ENCODE measurements at regions not wholly inside any gene's neighbourhood (a gene's known extent, or its start where the extent isn't known, plus 50 kb on each side); places are given as distances from the start of the nearest gene placed in this dataset.

DNA sequence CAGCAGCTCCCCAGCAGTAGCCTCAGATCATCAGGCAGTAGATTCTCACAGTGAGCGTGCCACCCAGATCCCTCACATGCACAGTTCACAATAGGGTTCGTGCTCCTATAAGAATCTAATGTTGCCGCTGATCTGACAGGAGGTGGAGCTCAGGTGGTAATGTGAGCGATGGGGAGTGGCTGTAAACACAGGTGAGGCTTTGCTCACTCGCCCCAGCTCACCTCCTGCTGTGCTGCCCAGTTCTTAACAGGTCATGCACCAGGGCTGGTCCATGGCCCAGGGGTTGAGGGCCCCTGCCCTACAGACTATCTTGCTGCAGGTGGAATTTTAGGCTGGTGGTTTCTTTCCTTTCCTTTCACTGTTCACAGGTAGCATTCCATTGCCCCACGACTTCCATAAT is 100.2 kb downstream of the MRPL36 start:
- WGBS (ENCODE audit: insufficient coverage), result 90% methylated on average over 6 of the region's 6 CpGs
- H3K9me3 ChIP-seq (ENCODE audit: control insufficient read depth, insufficient read depth, low read length), result no peaks in the 10 kb centered on the region
- H3K4me1 ChIP-seq (ENCODE audit: control insufficient read depth, insufficient read depth, low read length), result peaks cover 4% of the 10 kb centered on the region
- H3K4me3 ChIP-seq (ENCODE audit: low read depth, low read length), result no peak overlapping the region
- no peak for DNase-seq (ENCODE audit: low read depth in 4 of 6, low spot score in 6 of 6)
- peaks cover 9% of the 10 kb centered on the region for H3K27me3 ChIP-seq (ENCODE audit: control insufficient read depth, insufficient read depth, low read length)
- H3K27ac ChIP-seq (ENCODE audit: low read depth, low read length), result no peak overlapping the region
- H3K36me3 ChIP-seq (ENCODE audit: control insufficient read depth, insufficient read depth, low read length), result no peaks in the 10 kb centered on the region

GRCh38 chr5:1698589-1699316 is 100.9 kb downstream of the MRPL36 start:
- Histone ChIP-seq H3K36me3 (ENCODE audit: control insufficient read depth, insufficient read depth, low read length) (no peaks in the 10 kb centered on the region), H3K4me3 (ENCODE audit: low read depth, low read length) (no peak overlapping the region), H3K4me1 (ENCODE audit: control insufficient read depth, insufficient read depth, low read length) (peaks cover 4% of the 10 kb centered on the region), H3K27ac (ENCODE audit: low read depth, low read length) (no peak overlapping the region), H3K27me3 (ENCODE audit: control insufficient read depth, insufficient read depth, low read length) (peaks cover 9% of the 10 kb centered on the region), H3K9me3 (ENCODE audit: control insufficient read depth, insufficient read depth, low read length) (no peaks in the 10 kb centered on the region)
- WGBS (ENCODE audit: insufficient coverage), result 93% methylated on average over 9 of the region's 12 CpGs
- DNase-seq (ENCODE audit: low read depth in 4 of 6, low spot score in 6 of 6), result no peak

DNA sequence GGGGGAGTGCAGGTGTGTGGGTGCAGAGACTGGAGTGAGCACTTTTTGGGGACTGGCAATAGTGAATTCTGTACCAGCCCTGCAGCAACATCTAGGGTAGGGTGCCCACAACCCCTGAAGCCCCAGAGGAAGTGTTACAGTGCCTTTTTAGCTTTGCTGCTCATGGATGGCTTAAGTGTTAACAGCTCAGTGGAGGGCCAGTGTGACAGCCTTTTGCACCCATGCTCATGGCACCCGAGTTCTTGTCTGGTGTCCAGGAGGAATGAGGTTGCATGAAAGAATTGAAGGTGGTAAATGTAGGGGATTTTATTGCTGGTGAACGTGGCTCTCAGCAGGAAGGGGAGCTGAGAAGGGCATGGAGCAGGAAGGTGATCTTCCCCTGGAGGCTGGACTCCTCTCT is 107.3 kb downstream of the MRPL36 start:
- Histone ChIP-seq H3K9me3 (ENCODE audit: control insufficient read depth, insufficient read depth, low read length) (peaks cover 3% of the 10 kb centered on the region), H3K36me3 (ENCODE audit: control insufficient read depth, insufficient read depth, low read length) (no peaks in the 10 kb centered on the region), H3K4me3 (ENCODE audit: low read depth, low read length) (no peak overlapping the region), H3K27ac (ENCODE audit: low read depth, low read length) (no peak overlapping the region), H3K4me1 (ENCODE audit: control insufficient read depth, insufficient read depth, low read length) (no peaks in the 10 kb centered on the region), H3K27me3 (ENCODE audit: control insufficient read depth, insufficient read depth, low read length) (no peaks in the 10 kb centered on the region)
- DNase-seq (ENCODE audit: low read depth in 4 of 6, low spot score in 6 of 6), result no peak
- 64% methylated on average over 2 of the region's 2 CpGs for WGBS (ENCODE audit: insufficient coverage)

- H3K36me3 ChIP-seq (ENCODE audit: control insufficient read depth, insufficient read depth, low read length), result no peaks in the 10 kb centered on the region
- WGBS (ENCODE audit: insufficient coverage), result 96% methylated on average over 9 of the region's 13 CpGs
- no peak for DNase-seq (ENCODE audit: low read depth in 4 of 6, low spot score in 6 of 6)
- no peaks in the 10 kb centered on the region for H3K27me3 ChIP-seq (ENCODE audit: control insufficient read depth, insufficient read depth, low read length)
- H3K27ac ChIP-seq (ENCODE audit: low read depth, low read length), result no peak overlapping the region
- peaks cover 3% of the 10 kb centered on the region for H3K9me3 ChIP-seq (ENCODE audit: control insufficient read depth, insufficient read depth, low read length)
- H3K4me1 ChIP-seq (ENCODE audit: control insufficient read depth, insufficient read depth, low read length), result no peaks in the 10 kb centered on the region
- no peak overlapping the region for H3K4me3 ChIP-seq (ENCODE audit: low read depth, low read length)
These were observed 112.2 kb downstream of the MRPL36 start for GRCh38 chr5:1687301-1687970.

DNA sequence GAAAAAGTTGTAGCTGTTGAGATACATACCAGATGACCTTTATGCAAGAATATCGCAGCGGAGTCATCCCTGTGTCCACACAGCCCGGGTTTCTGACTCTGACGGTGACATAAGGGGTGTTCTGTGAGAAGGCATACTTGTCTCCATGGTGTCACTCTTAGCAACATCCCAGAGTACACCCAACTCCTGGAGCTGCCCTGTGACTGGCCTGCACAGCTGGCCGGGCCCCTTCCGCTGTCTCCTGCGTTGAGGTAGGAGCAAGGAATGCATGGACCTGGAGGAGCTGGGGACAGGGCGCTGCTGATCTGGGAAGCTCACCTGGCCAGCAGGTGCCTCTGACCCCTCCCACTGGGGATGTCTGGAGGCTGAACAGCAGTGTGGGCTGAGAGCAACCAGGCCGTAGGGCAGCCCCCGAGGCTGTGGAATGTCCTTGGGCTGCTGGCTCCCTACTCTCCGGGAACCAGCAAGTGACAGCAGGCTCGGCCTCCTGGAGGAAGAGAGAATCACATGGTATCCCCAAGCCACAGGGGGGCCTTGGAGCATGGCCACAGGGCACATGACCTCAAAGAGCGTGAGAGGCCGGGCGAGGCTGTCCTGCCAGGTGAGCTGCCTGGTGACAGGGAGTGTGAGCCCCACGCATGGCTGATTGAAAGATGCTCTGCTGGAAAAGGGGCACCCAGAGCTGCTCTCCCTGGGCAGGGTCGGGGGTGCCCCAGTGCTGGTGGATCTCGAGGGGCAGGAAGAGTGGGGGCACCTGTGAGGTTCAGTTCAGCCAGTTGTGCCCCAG is 113.4 kb downstream of the MRPL36 start:
- Histone ChIP-seq H3K36me3 (ENCODE audit: control insufficient read depth, insufficient read depth, low read length) (no peaks in the 10 kb centered on the region), H3K9me3 (ENCODE audit: control insufficient read depth, insufficient read depth, low read length) (peaks cover 3% of the 10 kb centered on the region), H3K4me3 (ENCODE audit: low read depth, low read length) (no peak overlapping the region), H3K27ac (ENCODE audit: low read depth, low read length) (no peak overlapping the region), H3K4me1 (ENCODE audit: control insufficient read depth, insufficient read depth, low read length) (no peaks in the 10 kb centered on the region), H3K27me3 (ENCODE audit: control insufficient read depth, insufficient read depth, low read length) (no peaks in the 10 kb centered on the region)
- WGBS (ENCODE audit: insufficient coverage), result 80% methylated on average over 18 of the region's 18 CpGs
- no peak for DNase-seq (ENCODE audit: low read depth in 4 of 6, low spot score in 6 of 6)

DNA sequence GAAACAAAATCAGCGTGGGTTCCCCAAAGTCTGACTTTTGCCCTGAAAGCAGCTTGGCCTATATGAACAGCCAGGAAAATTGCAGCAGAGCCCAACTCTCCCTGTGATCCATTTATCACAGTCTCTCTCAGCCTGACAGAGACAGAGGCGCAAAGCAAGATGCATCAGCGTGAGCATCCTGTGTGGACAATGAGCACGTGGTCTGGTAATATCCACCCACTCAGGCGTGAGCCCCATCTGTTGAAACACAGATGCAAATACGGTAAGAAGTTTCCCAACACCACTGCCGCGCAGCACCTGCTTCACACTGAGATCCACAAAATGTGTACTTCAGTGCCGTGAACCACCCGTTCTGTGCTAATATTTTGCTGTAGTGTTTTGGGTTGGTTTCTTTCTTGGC is 114.6 kb downstream of the MRPL36 start:
- DNase-seq (ENCODE audit: low read depth in 4 of 6, low spot score in 6 of 6), result peak in 1 of 6 donors; percentile 51
- WGBS (ENCODE audit: insufficient coverage), result 48% methylated on average over 7 of the region's 10 CpGs
- H3K4me3 ChIP-seq (ENCODE audit: low read depth, low read length), result no peak overlapping the region
- H3K27ac ChIP-seq (ENCODE audit: low read depth, low read length), result no peak overlapping the region
- no peaks in the 10 kb centered on the region for H3K4me1 ChIP-seq (ENCODE audit: control insufficient read depth, insufficient read depth, low read length)
- H3K27me3 ChIP-seq (ENCODE audit: control insufficient read depth, insufficient read depth, low read length), result no peaks in the 10 kb centered on the region
- no peaks in the 10 kb centered on the region for H3K36me3 ChIP-seq (ENCODE audit: control insufficient read depth, insufficient read depth, low read length)
- H3K9me3 ChIP-seq (ENCODE audit: control insufficient read depth, insufficient read depth, low read length), result peaks cover 3% of the 10 kb centered on the region

DNA sequence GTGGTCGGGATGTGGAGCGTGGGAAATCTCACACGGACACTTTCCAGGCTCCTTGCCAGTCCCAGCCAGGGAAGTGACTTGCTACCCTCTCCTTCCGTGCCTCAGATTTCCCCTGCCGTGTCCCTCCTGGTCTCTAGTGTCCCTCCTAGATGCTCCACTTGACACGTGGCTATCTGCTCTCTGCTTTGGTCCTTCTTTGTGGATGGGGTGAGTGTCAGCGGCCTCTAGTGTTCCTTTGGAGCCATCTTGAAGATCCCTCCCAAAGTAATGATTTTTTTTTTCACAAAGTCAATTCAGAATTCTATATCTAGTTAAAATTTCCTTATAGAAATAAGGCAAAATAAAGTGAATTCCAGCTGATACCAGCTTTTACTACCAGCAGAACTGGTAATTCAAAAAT is 117.7 kb downstream of the MRPL36 start:
- no peaks in the 10 kb centered on the region for H3K4me1 ChIP-seq (ENCODE audit: control insufficient read depth, insufficient read depth, low read length)
- 95% methylated on average over 5 of the region's 7 CpGs for WGBS (ENCODE audit: insufficient coverage)
- H3K27ac ChIP-seq (ENCODE audit: low read depth, low read length), result no peak overlapping the region
- peaks cover 3% of the 10 kb centered on the region for H3K9me3 ChIP-seq (ENCODE audit: control insufficient read depth, insufficient read depth, low read length)
- H3K36me3 ChIP-seq (ENCODE audit: control insufficient read depth, insufficient read depth, low read length), result no peaks in the 10 kb centered on the region
- DNase-seq (ENCODE audit: low read depth in 4 of 6, low spot score in 6 of 6), result no peak
- no peaks in the 10 kb centered on the region for H3K27me3 ChIP-seq (ENCODE audit: control insufficient read depth, insufficient read depth, low read length)
- H3K4me3 ChIP-seq (ENCODE audit: low read depth, low read length), result no peak overlapping the region

- H3K27me3 ChIP-seq (ENCODE audit: control insufficient read depth, insufficient read depth, low read length), result peaks cover 6% of the 10 kb centered on the region
- 63% methylated on average over 21 of the region's 25 CpGs for WGBS (ENCODE audit: insufficient coverage)
These were observed 126.5 kb downstream of the MRPL36 start for GRCh38 chr5:1673042-1673677.

DNA sequence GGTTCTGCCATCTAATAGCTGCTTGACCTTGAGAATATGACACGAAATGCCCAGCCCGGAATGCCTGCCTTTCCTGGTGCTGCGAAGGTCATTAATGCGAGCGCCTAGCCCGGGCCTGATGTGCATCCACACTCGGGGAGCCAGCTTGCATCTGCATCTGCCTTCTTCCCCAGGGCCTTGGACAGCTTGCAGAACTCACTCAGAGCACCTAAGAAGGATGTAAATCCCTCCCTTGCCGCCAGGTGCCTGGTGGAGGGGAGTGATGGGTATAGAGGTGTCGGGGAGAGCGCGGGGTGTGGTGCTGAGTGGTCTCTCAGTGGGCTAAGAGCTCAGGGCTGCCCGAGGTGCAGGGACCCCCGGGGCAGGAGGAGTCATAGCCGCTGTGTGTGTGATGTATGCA is 127.2 kb downstream of the MRPL36 start:
- Histone ChIP-seq H3K4me3 (ENCODE audit: low read depth, low read length) (no peak overlapping the region), H3K9me3 (ENCODE audit: control insufficient read depth, insufficient read depth, low read length) (no peaks in the 10 kb centered on the region), H3K27ac (ENCODE audit: low read depth, low read length) (no peak overlapping the region), H3K4me1 (ENCODE audit: control insufficient read depth, insufficient read depth, low read length) (peaks cover 11% of the 10 kb centered on the region), H3K27me3 (ENCODE audit: control insufficient read depth, insufficient read depth, low read length) (peaks cover 11% of the 10 kb centered on the region), H3K36me3 (ENCODE audit: control insufficient read depth, insufficient read depth, low read length) (no peaks in the 10 kb centered on the region)
- DNase-seq (ENCODE audit: low read depth in 4 of 6, low spot score in 6 of 6), result no peak
- WGBS (ENCODE audit: insufficient coverage), result 66% methylated on average over 10 of the region's 14 CpGs

More at GRCh38 chr5:1673042-1673677, 126.5 kb downstream of the MRPL36 start:
- Histone ChIP-seq H3K36me3 (ENCODE audit: control insufficient read depth, insufficient read depth, low read length) (no peaks in the 10 kb centered on the region), H3K4me3 (ENCODE audit: low read depth, low read length) (no peak overlapping the region), H3K9me3 (ENCODE audit: control insufficient read depth, insufficient read depth, low read length) (no peaks in the 10 kb centered on the region), H3K4me1 (ENCODE audit: control insufficient read depth, insufficient read depth, low read length) (peaks cover 4% of the 10 kb centered on the region), H3K27ac (ENCODE audit: low read depth, low read length) (no peak overlapping the region)
- no peak for DNase-seq (ENCODE audit: low read depth in 4 of 6, low spot score in 6 of 6)
